ENCODE measurements at regions not wholly inside any gene's neighbourhood (a gene's known extent, or its start where the extent isn't known, plus 50 kb on each side); places are given as distances from the start of the nearest gene placed in this dataset.

DNA sequence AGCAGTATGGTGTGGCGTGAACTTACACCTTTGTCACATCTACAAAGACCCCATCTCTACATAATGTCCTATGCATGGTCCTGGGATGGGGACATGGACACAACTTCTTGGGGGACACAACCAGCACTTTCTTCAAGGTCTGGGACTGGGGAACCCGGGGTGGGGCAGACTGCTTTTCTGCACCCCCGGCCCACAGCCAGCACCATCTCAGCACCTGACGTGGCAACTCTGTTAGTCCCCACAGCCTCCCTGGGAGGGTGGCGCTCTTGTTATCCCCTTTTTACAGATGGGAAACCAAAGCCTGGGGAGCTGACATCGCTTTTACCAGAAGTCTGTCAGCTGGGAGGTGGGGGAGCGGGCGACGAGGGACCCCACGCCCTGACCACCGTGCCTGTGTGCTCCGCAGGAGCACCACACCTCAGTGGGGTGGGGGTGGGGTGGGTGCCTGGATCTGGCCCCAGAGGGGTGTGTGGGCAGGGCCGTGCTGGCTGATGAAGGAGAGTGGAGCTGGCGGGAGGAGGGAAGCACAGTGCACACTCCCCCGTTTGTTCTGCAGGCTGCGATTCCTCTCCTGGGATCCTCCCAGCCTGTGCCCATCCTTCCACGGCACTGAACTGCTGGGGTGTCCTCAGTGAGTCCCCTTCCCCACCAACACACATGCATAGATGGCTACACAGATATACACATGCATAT lies 115.4 kb upstream of the GSE1 start:
- DNase-seq (ENCODE audit: extremely low read depth in 1 of 2, low read depth in 1 of 2): no peak

DNA sequence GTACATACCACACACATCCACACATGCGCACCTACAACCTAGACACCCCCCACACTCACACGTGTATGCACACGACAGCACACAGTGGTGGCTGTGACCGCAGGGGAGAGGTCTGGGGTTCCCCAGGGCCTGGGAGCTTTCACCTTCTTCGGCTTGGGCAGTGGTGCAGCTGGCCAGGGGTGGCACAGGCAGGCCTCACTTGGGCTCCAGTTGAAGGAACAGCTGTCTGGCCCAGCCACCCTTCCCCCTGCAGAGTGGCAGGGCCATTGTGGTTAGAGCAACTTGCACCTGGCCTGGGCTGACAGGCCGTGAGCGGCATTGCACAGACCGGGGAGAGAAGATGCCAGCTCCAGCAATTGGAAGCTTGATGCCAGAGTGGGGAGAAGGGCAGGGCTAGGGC lies 114.5 kb upstream of the GSE1 start:
- DNase-seq (ENCODE audit: extremely low read depth in 1 of 2, low read depth in 1 of 2): no peak

- DNase-seq (ENCODE audit: extremely low read depth in 1 of 2, low read depth in 1 of 2): no peak
Observed at GRCh38 chr16:85500220-85500619, 112.9 kb upstream of the GSE1 start.

DNA sequence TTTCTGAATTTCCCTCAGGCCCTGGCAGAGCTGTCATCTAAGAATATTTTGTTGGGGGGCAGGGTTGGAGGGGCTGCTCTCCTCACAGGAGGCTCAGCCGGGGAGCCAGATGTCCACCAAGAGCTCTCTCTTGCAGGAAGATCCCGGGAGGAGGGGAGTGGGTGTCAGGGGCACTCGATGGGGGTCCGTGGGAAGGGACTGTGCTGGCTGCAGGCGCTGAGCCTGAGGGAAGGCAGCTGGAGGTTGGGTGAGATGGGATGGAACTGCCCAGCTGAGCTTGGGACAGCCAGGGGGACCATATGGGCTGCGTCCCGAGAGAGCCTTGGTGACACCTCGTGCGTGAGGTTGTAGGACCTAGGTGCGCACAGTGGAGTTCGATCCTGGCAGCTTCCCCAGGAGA lies 111.2 kb upstream of the GSE1 start:
- DNase-seq (ENCODE audit: extremely low read depth in 1 of 2, low read depth in 1 of 2): no peak

DNA sequence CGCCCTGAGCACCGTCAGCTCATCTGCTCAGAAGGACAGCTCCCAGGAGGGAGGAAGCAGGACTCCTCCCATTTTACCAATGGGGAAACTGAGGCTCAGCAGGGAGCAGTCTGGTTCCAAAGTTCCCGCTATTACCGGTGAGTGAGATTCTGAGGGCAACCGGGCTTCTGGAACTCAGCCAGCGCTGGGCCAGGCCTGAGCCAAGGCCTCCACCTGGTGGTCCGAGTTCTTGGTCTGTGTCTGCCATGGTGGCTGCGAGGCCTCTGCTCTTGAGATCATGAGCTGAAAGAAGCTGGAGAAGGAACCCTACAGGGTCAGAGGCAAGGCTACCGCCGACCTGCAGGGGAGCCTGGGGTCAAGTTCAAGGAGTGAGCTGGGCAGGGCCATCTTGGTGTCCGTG lies 110.8 kb upstream of the GSE1 start:
- DNase-seq (ENCODE audit: extremely low read depth in 1 of 2, low read depth in 1 of 2): no peak

- DNase-seq (ENCODE audit: extremely low read depth in 1 of 2, low read depth in 1 of 2): no peak
Observed at GRCh38 chr16:85503679-85504231, 109.4 kb upstream of the GSE1 start.

- no peak for DNase-seq (ENCODE audit: extremely low read depth in 1 of 2, low read depth in 1 of 2)
Observed at GRCh38 chr16:85504242-85504641, 108.9 kb upstream of the GSE1 start.

- no peak for DNase-seq (ENCODE audit: extremely low read depth in 1 of 2, low read depth in 1 of 2)
Observed at GRCh38 chr16:85505794-85506634, 107.1 kb upstream of the GSE1 start.

DNA sequence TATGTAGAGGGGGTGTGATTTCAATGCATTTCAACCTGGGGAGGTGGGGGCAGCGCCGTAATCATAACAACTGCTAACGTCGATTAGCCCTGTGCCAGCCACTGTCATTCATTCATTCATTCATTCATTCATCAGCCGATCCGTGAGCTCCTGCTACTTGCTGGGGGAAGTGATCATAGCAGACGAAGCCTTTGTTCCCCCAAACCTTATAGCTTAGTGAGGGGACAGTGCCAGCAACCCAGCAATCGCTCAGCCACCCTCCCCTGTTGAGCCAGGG lies 106.5 kb upstream of the GSE1 start:
- no peak for DNase-seq (ENCODE audit: extremely low read depth in 1 of 2, low read depth in 1 of 2)

DNA sequence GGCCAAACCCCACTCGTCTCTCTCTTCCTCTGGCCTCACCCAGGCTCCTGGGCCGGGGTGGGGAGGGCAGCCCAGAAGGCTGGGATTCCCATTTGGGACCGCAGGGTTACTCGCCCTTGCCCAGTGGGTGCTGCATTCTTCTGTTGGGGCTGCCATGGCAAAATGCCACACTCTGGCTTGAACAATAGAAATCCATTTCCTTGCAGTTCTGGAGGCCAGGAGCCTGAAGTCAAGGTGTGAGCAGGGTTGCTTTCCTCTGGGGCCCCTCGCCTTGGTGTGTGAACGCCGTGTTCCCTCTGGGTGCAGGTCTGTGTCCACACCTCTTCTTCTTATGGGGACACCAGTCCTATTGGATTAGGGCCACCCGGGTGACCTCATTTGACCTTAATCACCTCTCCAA lies 105.8 kb upstream of the GSE1 start:
- no peak for DNase-seq (ENCODE audit: extremely low read depth in 1 of 2, low read depth in 1 of 2)

GRCh38 chr16:85508388-85508787 lies 104.7 kb upstream of the GSE1 start:
- DNase-seq (ENCODE audit: extremely low read depth in 1 of 2, low read depth in 1 of 2): no peak

DNA sequence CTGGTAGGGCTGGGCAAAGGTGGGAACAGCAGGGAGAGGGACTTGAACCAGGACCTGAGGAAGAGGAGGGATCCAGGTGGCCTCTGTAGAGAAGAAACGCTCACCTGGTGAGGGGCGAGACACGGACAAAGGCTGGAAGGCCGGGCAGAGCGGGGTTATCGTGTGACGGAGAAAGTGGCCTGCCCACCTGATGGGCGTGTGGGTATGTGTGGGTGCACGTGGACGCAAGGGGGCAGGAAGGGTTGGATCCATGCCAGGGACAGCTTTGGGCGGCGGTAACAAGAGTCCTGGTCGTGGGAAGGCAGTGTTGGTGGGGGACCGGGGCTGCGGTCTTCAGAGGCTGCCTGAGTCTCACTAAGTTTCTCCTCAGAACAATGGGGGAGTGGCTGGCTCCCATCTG lies 104.1 kb upstream of the GSE1 start:
- DNase-seq (ENCODE audit: extremely low read depth in 1 of 2, low read depth in 1 of 2): no peak

DNA sequence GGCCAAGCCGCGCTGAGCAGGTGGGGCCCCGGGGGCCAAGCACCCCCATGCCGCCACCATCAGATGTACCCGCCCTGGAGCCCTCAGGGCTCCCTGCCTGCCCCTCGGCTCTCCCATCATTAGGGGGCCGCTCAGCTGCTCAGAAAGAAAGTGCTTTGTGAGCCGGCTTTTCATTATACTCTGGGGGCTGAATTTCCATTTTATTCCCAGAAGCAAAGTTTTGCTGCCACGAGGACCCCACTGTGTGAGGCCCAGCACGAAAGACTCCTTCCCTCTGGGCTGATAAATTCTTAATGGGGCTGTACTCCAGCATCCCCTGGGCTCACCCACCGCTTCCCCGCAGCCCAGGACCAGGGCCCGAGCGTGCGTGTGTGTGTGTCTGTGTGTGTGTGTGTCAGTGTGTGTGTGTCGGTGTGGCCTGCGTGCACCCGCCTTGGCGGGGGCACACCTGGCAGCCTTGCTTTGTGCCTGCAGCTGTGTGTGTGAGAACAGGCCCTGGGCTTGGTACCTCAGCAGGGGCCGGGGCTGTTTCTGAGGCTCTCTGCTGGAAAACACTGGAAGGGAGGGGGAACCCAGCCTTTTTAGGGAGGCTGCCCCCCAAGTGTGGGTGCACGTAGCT lies 103.0 kb upstream of the GSE1 start:
- no peak for DNase-seq (ENCODE audit: extremely low read depth in 1 of 2, low read depth in 1 of 2)

GRCh38 chr16:85511938-85512807 lies 100.9 kb upstream of the GSE1 start:
- DNase-seq (ENCODE audit: extremely low read depth in 1 of 2, low read depth in 1 of 2): no peak

DNA sequence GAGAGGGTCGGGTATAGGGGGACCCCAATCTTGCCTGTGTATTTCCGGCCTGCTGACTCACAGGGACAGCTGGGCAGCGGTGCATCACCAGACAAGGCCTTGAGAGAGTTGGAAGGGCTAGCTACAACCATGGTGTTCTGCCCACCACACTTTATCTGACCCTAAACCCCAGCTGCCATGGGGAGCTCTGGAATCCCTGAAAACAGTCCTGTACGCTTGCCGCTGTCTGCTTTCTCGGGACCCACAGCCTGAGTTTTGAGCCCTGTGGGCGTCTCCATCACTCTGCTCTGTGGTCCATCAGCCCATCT lies 100.4 kb upstream of the GSE1 start:
- DNase-seq (ENCODE audit: extremely low read depth in 1 of 2, low read depth in 1 of 2): no peak

GRCh38 chr16:85513180-85513579 lies 99.9 kb upstream of the GSE1 start:
- no peak for DNase-seq (ENCODE audit: extremely low read depth in 1 of 2, low read depth in 1 of 2)

DNA sequence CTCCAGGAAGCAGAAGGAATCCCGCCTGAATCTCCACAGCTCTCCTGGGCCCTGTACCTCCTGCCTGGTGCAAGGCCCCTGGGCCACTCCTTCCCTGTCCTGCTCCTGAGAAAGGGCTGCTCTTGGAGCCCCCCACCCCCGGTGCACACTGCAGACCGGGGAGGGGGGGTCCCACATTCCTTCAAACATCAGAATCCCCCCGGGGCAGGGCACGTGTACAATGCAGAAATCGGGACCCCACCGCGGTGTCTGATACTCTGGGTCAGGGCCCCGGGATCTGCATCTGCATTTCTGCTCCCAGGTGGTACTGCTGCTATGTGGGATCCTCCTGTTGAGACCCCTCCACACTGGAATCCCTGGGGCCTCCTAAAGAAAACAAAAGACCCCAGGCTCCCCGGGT lies 99.5 kb upstream of the GSE1 start:
- DNase-seq (ENCODE audit: extremely low read depth in 1 of 2, low read depth in 1 of 2): no peak

GRCh38 chr16:85514295-85514597 lies 98.9 kb upstream of the GSE1 start:
- DNase-seq (ENCODE audit: extremely low read depth in 1 of 2, low read depth in 1 of 2): no peak

DNA sequence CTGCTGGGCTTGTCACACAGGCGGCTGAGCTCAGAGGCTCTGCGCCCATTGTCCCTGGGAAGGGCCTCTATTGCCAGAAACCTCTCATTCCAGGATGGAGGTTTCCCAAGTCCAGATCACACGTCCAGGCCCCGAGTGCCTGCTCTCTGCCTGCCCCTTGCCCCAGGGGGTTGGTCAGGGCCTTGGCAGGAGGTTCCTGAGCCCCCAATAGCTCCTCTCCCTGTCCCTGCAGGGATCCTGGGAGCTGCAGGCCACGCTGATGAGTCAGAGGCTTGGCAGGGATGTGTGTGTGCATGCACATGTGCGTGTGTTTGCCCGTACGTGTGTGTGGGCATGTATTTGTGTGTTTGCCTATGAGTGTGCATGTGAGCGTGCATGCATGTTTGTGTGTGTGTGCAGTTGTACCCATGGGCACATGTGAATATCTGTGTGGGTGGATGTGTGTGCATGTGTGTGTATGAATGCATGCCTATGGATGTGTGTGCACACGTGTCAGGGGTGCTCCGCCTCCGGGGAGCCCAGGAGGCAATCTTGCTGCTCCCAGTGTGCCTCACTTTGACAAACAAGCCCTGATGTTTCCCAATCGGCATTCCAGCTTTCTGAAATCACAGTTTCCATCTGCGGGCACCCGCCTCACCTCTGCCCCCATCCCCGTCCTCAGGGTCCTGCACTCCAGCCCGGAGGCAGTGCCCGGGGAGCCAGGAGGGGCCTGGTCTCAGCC lies 98.4 kb upstream of the GSE1 start:
- DNase-seq (ENCODE audit: extremely low read depth in 1 of 2, low read depth in 1 of 2): no peak

GRCh38 chr16:85515319-85515745 lies 97.8 kb upstream of the GSE1 start:
- no peak for DNase-seq (ENCODE audit: extremely low read depth in 1 of 2, low read depth in 1 of 2)
